T-helper 17 cell (primary cell): ENCODE measurements at regions not wholly inside any gene's neighbourhood (a gene's known extent, or its start where the extent isn't known, plus 50 kb on each side); places are given as distances from the start of the nearest gene placed in this dataset.

Source experiments
- ATAC-seq: fragments of 150-1000 bp; cut with Tn5 transposase; 2 replicates; pipeline ENCODE4 v1.10.0; 2021; ENCODE audit warnings: mild to moderate bottlenecking, moderate library complexity
- DNase-seq, 3 donors: peaks; one replicate each; pipeline versions ENCODE4 v3.0.0 to v3.0.0-alpha.2; 2020 to 2021
- H3K9me3 ChIP-seq: one replicate; pipeline ENCODE4 v1.7.0; 2013; ENCODE audit warnings: low read length, mild to moderate bottlenecking; ENCODE audit not compliant: control insufficient read depth, poor library complexity, severe bottlenecking
- H3K27ac Mint-ChIP-seq: one replicate; pipeline ENCODE4 v1.8.0; 2022; ENCODE audit warnings: mild to moderate bottlenecking, moderate library complexity, mixed read lengths
- H3K27me3 Mint-ChIP-seq: one replicate; pipeline ENCODE4 v1.8.0; 2022; ENCODE audit warnings: mixed read lengths
- H3K36me3 Mint-ChIP-seq: one replicate; pipeline ENCODE4 v1.8.0; 2022; ENCODE audit warnings: low read depth, mixed read lengths
- H3K4me1 Mint-ChIP-seq: one replicate; pipeline ENCODE4 v1.8.0; 2022; ENCODE audit warnings: mild to moderate bottlenecking, mixed read lengths
- H3K4me3 Mint-ChIP-seq: one replicate; pipeline ENCODE4 v1.8.0; 2022; ENCODE audit warnings: mild to moderate bottlenecking, moderate library complexity, mixed read lengths

DNA sequence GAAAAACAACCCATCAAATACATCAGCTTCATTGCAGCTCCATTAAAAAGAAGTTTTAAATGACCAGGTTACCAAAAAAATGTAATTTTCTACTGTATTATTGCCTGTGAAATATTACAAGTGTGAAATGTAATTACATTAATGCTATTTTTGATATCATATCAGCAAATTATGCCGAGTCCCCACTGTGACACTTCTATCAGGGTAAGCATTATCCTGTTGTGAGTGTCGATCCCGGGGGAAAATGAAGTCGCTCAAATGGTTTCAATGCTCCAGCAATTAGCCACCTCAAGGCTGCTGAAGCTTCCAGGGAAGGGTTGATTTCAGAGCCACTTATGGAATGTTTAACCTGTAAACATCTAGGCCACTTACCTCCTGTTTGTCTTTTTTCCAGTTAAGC is 70.4 kb downstream of the RCN1 start:
- DNase-seq (no peak), ATAC-seq (no peak)
- Mint-ChIP-seq H3K4me1 (no peaks in the 10 kb centered on the region), H3K4me3 (no peak overlapping the region), H3K36me3 (no peaks in the 10 kb centered on the region), H3K27me3 (peaks cover 30% of the 10 kb centered on the region), H3K27ac (no peak overlapping the region)
- no peaks in the 10 kb centered on the region for H3K9me3 ChIP-seq

DNA sequence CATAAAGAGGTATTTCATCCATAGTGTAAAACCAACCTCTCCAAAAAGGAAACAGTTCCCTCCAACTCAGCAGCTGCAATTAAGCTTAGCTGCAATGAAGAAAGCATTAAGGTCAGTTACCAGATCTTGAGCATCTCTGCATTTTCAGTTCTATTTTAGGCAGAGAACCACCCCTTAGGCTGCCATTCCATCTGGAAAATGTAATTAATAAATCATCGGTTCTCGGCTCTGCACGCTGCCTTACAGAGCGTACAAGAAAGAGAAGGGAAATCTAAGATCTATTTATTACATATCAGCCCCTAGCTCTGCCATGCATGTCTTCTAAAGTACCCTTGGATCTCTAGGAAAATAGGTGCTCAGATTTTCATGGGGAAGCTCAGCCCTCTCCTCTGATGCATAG is 71.5 kb downstream of the RCN1 start:
- peaks cover 30% of the 10 kb centered on the region for H3K27me3 Mint-ChIP-seq
- DNase-seq (no peak), ATAC-seq (no peak)
- no peaks in the 10 kb centered on the region for H3K4me1 Mint-ChIP-seq
- no peak overlapping the region for H3K4me3 Mint-ChIP-seq
- H3K9me3 ChIP-seq, result no peaks in the 10 kb centered on the region
- no peaks in the 10 kb centered on the region for H3K36me3 Mint-ChIP-seq
- H3K27ac Mint-ChIP-seq, result no peak overlapping the region

DNA sequence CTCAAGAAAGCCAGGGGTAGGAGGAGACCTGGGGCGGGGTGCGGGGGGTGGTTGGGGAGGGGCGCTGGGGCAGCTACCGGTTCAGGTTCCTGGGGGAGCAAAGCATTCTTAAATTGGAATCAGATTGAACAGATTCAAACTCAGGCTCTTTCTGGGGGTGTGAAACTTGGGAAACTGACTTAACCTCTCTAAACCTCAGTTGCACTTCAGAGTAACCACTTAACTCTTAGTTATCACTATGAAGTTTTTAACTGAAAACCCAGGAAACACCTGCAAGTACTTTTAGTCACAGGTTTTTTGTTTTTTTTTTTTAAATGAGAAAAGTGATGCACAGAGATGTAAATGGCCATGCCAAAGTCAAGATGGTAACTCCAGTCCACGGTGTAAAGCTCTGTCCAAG is 72.0 kb downstream of the RCN1 start:
- Mint-ChIP-seq H3K4me1 (no peaks in the 10 kb centered on the region), H3K36me3 (no peaks in the 10 kb centered on the region), H3K27me3 (peaks cover 30% of the 10 kb centered on the region), H3K4me3 (no peak overlapping the region), H3K27ac (no peak overlapping the region)
- no peaks in the 10 kb centered on the region for H3K9me3 ChIP-seq
- ATAC-seq, result no peak
- no peak for DNase-seq

DNA sequence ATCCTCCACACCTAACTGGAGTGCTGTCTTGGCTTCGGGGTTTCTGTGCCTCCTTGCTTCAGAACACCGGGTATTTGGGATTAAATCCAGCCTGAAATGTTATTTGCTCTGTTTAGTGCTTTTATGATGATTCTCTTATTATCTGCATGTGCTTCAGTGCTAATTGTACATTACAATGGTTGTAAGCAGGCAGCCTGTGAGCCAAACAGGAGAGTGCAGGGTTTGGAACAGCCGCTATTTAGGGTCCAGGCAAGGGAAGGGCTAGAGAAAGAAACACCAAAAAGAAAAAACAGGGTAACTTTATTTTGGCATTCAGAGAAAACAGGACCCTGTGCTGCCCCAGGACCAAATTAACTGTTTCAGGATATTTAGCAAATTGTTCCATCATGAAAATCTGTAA is 72.7 kb downstream of the RCN1 start:
- Mint-ChIP-seq H3K4me1 (peaks cover 5% of the 10 kb centered on the region), H3K4me3 (no peak overlapping the region)

DNA sequence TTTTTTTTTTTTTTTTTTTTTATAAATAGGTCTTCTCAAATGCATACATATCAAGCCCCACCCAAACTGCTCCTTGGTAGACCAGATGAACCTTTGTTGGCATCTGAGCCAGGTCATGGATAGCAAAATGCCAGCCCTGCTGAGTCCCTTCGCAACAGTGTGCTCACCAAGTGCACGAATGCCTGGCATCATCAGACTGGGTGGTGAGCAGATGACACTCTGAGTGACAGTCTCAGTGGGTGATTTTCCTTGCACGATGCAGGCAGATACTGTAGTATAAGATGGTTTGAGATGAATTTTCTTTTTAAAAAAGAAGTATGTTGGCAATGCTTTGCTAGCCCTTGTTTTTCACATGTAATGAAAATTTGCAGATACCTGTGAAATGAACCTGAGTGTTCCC is 74.0 kb downstream of the RCN1 start:
- Mint-ChIP-seq H3K36me3 (no peaks in the 10 kb centered on the region), H3K4me3 (no peak overlapping the region), H3K4me1 (peaks cover 10% of the 10 kb centered on the region), H3K27me3 (peaks cover 20% of the 10 kb centered on the region), H3K27ac (no peak overlapping the region)
- no peaks in the 10 kb centered on the region for H3K9me3 ChIP-seq
- DNase-seq, result no peak
- no peak for ATAC-seq

More for the DNA sequence above, 72.7 kb downstream of the RCN1 start:
- H3K27me3 Mint-ChIP-seq, result peaks cover 30% of the 10 kb centered on the region
- H3K36me3 Mint-ChIP-seq, result no peaks in the 10 kb centered on the region
- DNase-seq (no peak), ATAC-seq (no peak)
- H3K9me3 ChIP-seq, result no peaks in the 10 kb centered on the region
- H3K27ac Mint-ChIP-seq, result no peak overlapping the region

DNA sequence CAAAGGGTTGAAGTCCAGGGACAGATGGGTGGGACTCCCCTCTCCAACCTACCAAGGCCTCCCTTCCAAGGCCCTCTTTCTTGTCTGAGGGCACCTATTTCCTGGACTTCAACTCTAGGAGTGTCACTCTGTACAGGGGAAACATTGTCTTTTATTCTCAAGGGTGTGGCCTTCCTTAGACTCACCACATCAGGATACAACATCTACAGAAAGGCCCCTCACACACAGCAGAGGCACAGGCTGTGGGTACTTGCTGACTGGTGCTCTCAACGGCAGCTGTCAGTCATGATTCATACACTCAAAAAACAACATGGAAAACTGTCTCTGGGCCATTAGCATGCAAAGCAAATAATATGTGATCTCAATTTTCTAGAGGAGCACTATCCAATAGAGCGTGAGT is 78.0 kb downstream of the RCN1 start:
- Mint-ChIP-seq H3K4me3 (no peak overlapping the region), H3K4me1 (peaks cover 12% of the 10 kb centered on the region), H3K27ac (no peak overlapping the region), H3K36me3 (no peaks in the 10 kb centered on the region), H3K27me3 (peaks cover 11% of the 10 kb centered on the region)
- no peak for ATAC-seq
- H3K9me3 ChIP-seq, result no peaks in the 10 kb centered on the region
- no peak for DNase-seq

DNA sequence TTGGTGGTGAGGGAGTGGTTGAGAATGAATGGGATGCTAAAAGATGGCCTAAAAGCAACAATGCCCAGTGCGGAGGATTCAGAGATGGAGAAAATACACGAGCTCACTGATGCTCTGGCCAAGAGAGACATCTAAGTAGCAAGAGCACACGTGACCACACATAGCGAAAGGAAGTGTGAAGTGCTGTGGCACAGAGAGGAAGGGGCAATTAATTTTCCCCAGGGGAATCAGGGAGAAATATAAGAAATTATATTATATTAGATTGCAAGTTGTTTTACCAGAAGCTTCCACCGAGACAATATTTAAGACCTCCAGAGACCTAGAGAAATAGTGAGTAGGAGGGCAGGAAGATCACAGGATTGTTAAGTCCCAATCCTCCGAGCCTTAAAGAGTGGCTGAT is 80.6 kb downstream of the RCN1 start:
- H3K9me3 ChIP-seq, result no peaks in the 10 kb centered on the region
- ATAC-seq (no peak), DNase-seq (no peak)
- H3K4me1 Mint-ChIP-seq, result peaks cover 17% of the 10 kb centered on the region
- no peak overlapping the region for H3K4me3 Mint-ChIP-seq
- no peak overlapping the region for H3K27ac Mint-ChIP-seq
- H3K36me3 Mint-ChIP-seq, result no peaks in the 10 kb centered on the region
- peaks cover 14% of the 10 kb centered on the region for H3K27me3 Mint-ChIP-seq

DNA sequence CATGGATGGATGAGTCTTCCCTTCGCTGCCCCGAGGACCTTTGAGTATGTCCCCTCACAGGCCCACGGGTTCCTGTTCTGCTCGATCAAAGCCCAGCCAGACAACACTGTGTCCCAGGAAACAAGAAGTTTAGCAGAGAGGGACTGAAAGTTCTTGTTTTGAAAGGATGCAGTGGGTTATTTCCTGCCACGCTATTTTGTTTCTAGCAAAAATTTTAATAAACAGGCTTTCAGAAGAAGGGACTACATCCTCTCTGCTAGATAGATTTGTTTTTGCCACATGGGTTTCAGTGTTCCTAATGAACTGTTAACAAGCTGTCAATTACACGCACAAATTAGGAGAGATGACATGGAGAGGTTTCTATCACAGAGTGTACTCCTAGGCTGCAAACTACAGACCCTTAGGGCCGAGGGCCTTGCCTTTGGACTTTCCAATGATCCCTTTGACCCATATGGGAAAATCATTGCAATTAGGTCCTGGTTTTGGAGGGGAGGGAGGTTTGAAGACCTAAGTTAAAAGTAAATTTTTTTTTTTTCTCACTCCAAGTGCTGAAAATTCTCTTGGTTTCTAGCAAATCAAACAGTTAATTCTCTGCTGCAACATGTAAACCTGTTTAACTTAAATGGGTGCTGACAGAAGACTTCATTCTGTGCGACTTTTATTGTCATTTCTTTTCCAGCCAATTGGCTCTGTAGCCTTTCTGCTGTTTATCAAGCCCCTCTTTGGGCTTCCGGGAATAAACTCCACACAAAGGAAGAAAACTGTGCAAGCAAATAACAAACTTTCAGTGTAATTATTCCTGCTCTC is 81.4 kb downstream of the RCN1 start:
- no peaks in the 10 kb centered on the region for H3K9me3 ChIP-seq
- no peak overlapping the region for H3K4me3 Mint-ChIP-seq
- H3K4me1 Mint-ChIP-seq, result peaks cover 17% of the 10 kb centered on the region
- H3K27me3 Mint-ChIP-seq, result peaks cover 14% of the 10 kb centered on the region
- no peak overlapping the region for H3K27ac Mint-ChIP-seq
- DNase-seq (no peak), ATAC-seq (no peak)
- no peaks in the 10 kb centered on the region for H3K36me3 Mint-ChIP-seq

DNA sequence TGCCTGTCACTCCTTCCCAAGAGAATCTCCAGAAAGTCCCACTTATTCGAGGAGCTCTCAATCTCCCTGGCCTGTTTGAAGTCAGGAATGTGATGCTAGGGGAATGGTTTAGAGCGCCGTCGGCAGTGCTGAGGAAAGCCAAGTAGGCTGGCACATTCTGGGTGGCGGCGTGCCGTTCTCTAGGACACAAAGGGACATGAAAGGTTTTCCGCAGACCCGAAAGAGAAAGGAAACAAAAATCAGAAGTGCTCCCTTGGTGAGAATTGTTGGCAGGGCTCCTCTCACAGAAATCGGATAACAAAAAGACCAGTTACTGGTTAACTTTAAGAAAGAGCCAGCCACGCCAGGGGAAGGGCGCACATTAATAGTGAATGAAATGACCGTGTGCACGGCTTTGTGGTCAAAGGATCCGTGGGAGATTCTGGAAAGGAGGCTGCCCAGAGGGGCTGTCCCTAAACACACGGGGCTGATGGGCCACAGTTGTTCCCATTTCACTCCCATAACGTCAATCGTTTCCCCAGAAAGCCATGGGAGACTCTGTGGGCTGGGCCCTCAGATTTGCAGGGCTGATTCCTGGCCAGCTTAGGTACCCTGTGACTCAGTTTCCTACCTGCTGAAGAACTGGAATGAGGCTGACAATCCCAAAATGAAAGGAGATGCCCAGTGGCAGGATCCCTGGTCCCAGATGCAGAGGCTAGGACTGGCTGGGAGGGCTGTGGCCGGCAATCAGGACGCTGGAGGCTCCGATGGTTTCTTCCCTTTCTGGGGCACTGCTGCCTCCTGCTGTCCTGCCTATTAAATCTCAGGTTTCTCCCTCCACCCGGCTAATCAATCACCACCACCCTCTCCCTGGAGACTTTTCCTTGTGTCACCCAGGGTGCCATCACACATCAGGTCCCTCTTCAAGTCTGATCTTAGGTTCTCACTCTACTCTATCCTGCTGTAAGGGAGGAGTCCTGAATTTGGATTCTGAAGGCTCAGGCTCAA is 82.3 kb downstream of the RCN1 start:
- H3K4me3 Mint-ChIP-seq, result no peak overlapping the region
- DNase-seq (no peak), ATAC-seq (no peak)
- H3K27ac Mint-ChIP-seq, result no peak overlapping the region
- no peaks in the 10 kb centered on the region for H3K9me3 ChIP-seq
- no peaks in the 10 kb centered on the region for H3K36me3 Mint-ChIP-seq
- peaks cover 17% of the 10 kb centered on the region for H3K4me1 Mint-ChIP-seq
- H3K27me3 Mint-ChIP-seq, result peaks cover 18% of the 10 kb centered on the region

DNA sequence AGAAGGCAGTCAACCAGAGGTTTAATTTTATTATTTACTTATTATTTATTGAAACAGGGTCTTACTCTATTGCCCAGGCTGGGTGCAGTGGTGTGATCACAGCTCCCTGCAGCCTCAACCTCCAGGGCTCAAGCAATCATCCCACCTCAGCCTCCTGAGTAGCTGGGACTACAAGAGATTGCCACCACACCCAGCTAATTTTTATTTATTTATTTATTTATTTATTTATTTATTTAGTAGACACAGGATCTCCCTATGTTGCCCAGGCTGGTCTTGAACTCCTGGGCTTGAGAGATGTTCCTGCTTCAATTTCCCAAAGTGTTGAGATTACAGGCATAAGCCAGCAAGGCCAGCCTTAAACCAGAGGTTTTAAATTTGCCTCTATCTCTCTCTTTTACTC is 83.1 kb downstream of the RCN1 start:
- Mint-ChIP-seq H3K27ac (no peak overlapping the region), H3K27me3 (peaks cover 26% of the 10 kb centered on the region), H3K36me3 (no peaks in the 10 kb centered on the region), H3K4me1 (peaks cover 9% of the 10 kb centered on the region), H3K4me3 (no peak overlapping the region)
- no peak for ATAC-seq
- H3K9me3 ChIP-seq, result no peaks in the 10 kb centered on the region
- no peak for DNase-seq

DNA sequence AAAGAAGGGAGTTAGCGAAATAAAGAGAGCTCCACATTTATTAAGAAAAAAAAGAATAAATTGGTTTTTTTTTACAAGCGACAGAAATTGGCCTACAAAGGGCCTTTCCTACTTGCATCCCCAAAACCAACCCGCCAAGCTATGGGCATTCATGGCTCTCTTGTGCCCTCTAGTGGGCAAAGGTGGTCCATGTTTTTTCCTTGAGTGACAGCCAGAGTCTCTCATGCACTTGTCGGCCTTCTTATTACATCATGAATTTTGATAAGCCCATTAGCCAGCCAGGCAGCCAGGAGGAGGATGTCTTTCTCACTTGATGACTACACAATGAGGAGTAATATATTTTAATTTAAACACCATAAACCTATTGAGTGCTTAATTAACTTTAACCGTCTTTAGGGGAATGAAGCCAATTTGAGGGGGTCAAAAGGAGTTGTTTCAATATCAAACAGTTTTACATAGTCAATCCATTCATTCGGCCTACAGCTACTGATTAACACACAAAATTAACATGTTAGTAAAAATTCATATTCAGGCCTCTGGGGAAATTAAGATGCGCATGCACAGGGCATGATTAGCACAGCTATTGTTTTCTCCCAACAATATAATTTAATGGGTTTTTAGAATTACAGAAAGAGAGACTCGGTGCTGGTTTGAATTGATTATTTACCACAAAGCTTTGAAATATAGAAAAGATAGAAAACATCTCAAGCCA is 85.5 kb downstream of the RCN1 start:
- Mint-ChIP-seq H3K27me3 (peaks cover 31% of the 10 kb centered on the region), H3K4me1 (peaks cover 7% of the 10 kb centered on the region), H3K36me3 (no peaks in the 10 kb centered on the region), H3K4me3 (no peak overlapping the region), H3K27ac (no peak overlapping the region)
- DNase-seq, result peak; percentile 31 to 71 (median 53)
- ATAC-seq, result peak; percentile 85
- H3K9me3 ChIP-seq, result no peaks in the 10 kb centered on the region

DNA sequence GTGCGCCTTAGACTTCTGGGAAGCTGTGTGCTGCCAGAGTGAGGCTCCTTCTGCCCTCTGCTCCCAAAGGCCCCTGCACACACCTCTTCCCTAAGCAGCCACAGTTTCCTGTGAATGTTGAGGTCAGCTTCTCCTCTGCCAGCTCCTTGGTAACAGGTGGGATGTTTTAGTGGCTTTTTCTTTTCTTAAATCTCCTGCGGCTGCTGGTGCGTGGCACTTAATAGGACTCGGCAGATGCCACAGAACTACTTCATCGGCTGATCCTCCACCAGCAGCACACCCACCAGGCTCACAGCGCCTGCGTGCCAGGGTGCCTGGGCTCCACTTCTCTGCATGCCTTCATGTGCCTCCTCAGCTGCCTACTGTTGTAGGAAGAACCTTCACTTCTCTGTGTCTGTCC is 87.8 kb downstream of the RCN1 start:
- Mint-ChIP-seq H3K36me3 (no peaks in the 10 kb centered on the region), H3K4me1 (peaks cover 6% of the 10 kb centered on the region), H3K27me3 (peaks cover 54% of the 10 kb centered on the region), H3K27ac (no peak overlapping the region), H3K4me3 (no peak overlapping the region)
- no peak for DNase-seq
- H3K9me3 ChIP-seq, result no peaks in the 10 kb centered on the region
- ATAC-seq, result no peak

DNA sequence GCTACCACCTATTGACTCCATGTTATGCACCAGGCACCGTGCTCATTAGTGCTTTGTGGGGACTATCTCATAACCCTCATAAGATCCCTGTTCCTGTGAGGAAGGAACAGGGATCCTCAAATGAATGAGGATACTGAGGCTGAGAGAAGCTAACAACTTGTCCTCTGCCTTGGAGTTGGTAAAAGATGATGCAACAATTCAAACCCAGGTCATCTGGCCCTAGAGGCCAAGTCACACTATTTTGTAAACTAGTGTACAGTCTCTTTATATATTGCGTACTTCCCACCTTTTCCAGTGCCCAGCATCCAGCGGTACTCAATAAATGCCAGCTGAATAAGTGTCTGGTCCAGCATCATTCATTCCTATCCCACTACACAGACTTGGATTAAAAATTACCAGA is 92.6 kb downstream of the RCN1 start:
- H3K9me3 ChIP-seq, result no peaks in the 10 kb centered on the region
- peaks cover 4% of the 10 kb centered on the region for H3K36me3 Mint-ChIP-seq
- peaks cover 73% of the 10 kb centered on the region for H3K27me3 Mint-ChIP-seq
- no peak overlapping the region for H3K4me3 Mint-ChIP-seq
- H3K27ac Mint-ChIP-seq, result no peak overlapping the region
- no peaks in the 10 kb centered on the region for H3K4me1 Mint-ChIP-seq
- ATAC-seq (no peak), DNase-seq (no peak)
